ENCODE measurements at regions not wholly inside any gene's neighbourhood (a gene's known extent, or its start where the extent isn't known, plus 50 kb on each side); places are given as distances from the start of the nearest gene placed in this dataset.

- DNase-seq (ENCODE audit: low spot score), result no peak
- Histone ChIP-seq H3K36me3 (ENCODE audit: insufficient read depth, low read length, poor library complexity, severe bottlenecking) (no peaks in the 10 kb centered on the region), H3K4me1 (ENCODE audit: insufficient read depth, low read length, poor library complexity, severe bottlenecking) (no peaks in the 10 kb centered on the region), H3K27me3 (replicated peaks; ENCODE audit: insufficient read depth, low read depth, low read length, poor library complexity) (no peaks in the 10 kb centered on the region), H3K4me3 (ENCODE audit: low read depth, low read length, poor library complexity, severe bottlenecking) (no peak overlapping the region), H3K27ac (ENCODE audit: low read depth, low read length, poor library complexity, severe bottlenecking) (no peak overlapping the region), H3K9me3 (ENCODE audit: low read depth, low read length, poor library complexity, severe bottlenecking) (no peaks in the 10 kb centered on the region)
- no peak for TF ChIP-seq EZH2 (IDR thresholded peaks at IDR 0.05; ENCODE audit: borderline replicate concordance, low read depth, low read length, poor library complexity, severe bottlenecking)
- TF ChIP-seq, protein P1, sequence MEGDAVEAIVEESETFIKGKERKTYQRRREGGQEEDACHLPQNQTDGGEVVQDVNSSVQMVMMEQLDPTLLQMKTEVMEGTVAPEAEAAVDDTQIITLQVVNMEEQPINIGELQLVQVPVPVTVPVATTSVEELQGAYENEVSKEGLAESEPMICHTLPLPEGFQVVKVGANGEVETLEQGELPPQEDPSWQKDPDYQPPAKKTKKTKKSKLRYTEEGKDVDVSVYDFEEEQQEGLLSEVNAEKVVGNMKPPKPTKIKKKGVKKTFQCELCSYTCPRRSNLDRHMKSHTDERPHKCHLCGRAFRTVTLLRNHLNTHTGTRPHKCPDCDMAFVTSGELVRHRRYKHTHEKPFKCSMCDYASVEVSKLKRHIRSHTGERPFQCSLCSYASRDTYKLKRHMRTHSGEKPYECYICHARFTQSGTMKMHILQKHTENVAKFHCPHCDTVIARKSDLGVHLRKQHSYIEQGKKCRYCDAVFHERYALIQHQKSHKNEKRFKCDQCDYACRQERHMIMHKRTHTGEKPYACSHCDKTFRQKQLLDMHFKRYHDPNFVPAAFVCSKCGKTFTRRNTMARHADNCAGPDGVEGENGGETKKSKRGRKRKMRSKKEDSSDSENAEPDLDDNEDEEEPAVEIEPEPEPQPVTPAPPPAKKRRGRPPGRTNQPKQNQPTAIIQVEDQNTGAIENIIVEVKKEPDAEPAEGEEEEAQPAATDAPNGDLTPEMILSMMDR (conservative IDR thresholded peaks at IDR 0.05; ENCODE audit: low read depth, low read length), result no peak
- no TSS peak for BruUV-seq (replicated peaks)
- CTCF ChIA-PET, result no interaction called here
- POLR2A ChIA-PET (ENCODE audit: low non-redundant PET), result no interaction called here
- intact Hi-C loops (cut with micrococcal nuclease; ENCODE audit: unreplicated experiment), result no loop called here
Observed at GRCh38 chr10:130878131-130878530, 433.4 kb downstream of the TCERG1L start.

DNA sequence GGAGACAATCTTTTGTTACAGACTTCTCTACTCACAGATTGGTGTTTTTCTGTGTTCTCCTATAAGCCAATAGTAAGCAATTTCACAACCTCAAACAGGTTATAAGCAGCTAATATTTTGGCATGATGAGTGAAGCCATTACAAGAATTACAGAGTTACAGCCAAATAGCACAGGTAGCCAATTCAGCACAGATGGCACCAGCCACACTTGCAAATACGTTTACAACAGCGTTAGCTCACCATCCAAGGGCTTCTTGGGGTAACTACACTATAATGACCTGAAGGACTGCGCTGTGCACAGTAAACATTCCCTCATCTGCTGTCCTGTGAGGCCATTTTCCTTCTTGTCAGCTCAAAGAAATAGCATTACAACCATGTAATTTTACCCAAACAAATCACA, 428.6 kb downstream of the TCERG1L start:
- Histone ChIP-seq H3K4me3 (ENCODE audit: low read depth, low read length, poor library complexity, severe bottlenecking) (no peak overlapping the region), H3K4me1 (ENCODE audit: insufficient read depth, low read length, poor library complexity, severe bottlenecking) (peaks cover 4% of the 10 kb centered on the region), H3K27ac (ENCODE audit: low read depth, low read length, poor library complexity, severe bottlenecking) (no peak overlapping the region), H3K27me3 (replicated peaks; ENCODE audit: insufficient read depth, low read depth, low read length, poor library complexity) (no peaks in the 10 kb centered on the region), H3K9me3 (ENCODE audit: low read depth, low read length, poor library complexity, severe bottlenecking) (no peaks in the 10 kb centered on the region), H3K36me3 (ENCODE audit: insufficient read depth, low read length, poor library complexity, severe bottlenecking) (no peaks in the 10 kb centered on the region)
- DNase-seq (ENCODE audit: low spot score), result no peak
- TF ChIP-seq, protein P1 (conservative IDR thresholded peaks at IDR 0.05; ENCODE audit: low read depth, low read length), result no peak
- no peak for TF ChIP-seq EZH2 (IDR thresholded peaks at IDR 0.05; ENCODE audit: borderline replicate concordance, low read depth, low read length, poor library complexity, severe bottlenecking)
- intact Hi-C loops (cut with micrococcal nuclease; ENCODE audit: unreplicated experiment), result no loop called here
- ChIA-PET POLR2A (ENCODE audit: low non-redundant PET) (no interaction called here), CTCF (no interaction called here)
- BruUV-seq (replicated peaks), result no TSS peak

GRCh38 chr10:130884456-130884855, 427.1 kb downstream of the TCERG1L start:
- ChIA-PET CTCF (no interaction called here), POLR2A (ENCODE audit: low non-redundant PET) (no interaction called here)
- Histone ChIP-seq H3K27ac (ENCODE audit: low read depth, low read length, poor library complexity, severe bottlenecking) (no peak overlapping the region), H3K9me3 (ENCODE audit: low read depth, low read length, poor library complexity, severe bottlenecking) (no peaks in the 10 kb centered on the region), H3K4me3 (ENCODE audit: low read depth, low read length, poor library complexity, severe bottlenecking) (no peak overlapping the region), H3K36me3 (ENCODE audit: insufficient read depth, low read length, poor library complexity, severe bottlenecking) (no peaks in the 10 kb centered on the region), H3K4me1 (ENCODE audit: insufficient read depth, low read length, poor library complexity, severe bottlenecking) (peaks cover 4% of the 10 kb centered on the region), H3K27me3 (replicated peaks; ENCODE audit: insufficient read depth, low read depth, low read length, poor library complexity) (no peaks in the 10 kb centered on the region)
- intact Hi-C loops (cut with micrococcal nuclease; ENCODE audit: unreplicated experiment), result no loop called here
- BruUV-seq (replicated peaks), result no TSS peak
- TF ChIP-seq, protein P1 (conservative IDR thresholded peaks at IDR 0.05; ENCODE audit: low read depth, low read length), result no peak
- no peak for TF ChIP-seq EZH2 (IDR thresholded peaks at IDR 0.05; ENCODE audit: borderline replicate concordance, low read depth, low read length, poor library complexity, severe bottlenecking)
- no peak for DNase-seq (ENCODE audit: low spot score)

All from A673 (cell line).